A549 (cell line): ENCODE measurements at regions not wholly inside any gene's neighbourhood (a gene's known extent, or its start where the extent isn't known, plus 50 kb on each side); places are given as distances from the start of the nearest gene placed in this dataset.

Experiments
- ATAC-seq, 2 experiments: fragments of 200-7000 bp in 1 of 2; fragments of >200 bp in 1 of 2; cut with Nextera tagmentation in 1 of 2; cut with Tn5 transposase in 1 of 2; 3 replicates each; pipeline versions ENCODE4 v1.8.0 to v1.9.1; 2018 to 2020; ENCODE audit warnings: mild to moderate bottlenecking in 1 of 2, moderate library complexity in 1 of 2
- CTCF ChIA-PET: fragments of 300-600 bp; sonication (Branson Sonifier 250); formaldehyde crosslinking; extraction: SDS; loops from one replicate; lab custom pipeline; 2021; ENCODE audit warnings: antibody characterized with exemption, inconsistent platforms; lab: Yijun Ruan, JAX
- POLR2A ChIA-PET: fragments of 350-600 bp; formaldehyde crosslinking; extraction: SDS; loops from one replicate; lab custom pipeline; 2021; ENCODE audit warnings: antibody characterized with exemption, inconsistent platforms; lab: Yijun Ruan, JAX
- DNase-seq, 2 experiments: peaks; one replicate each; pipeline versions ENCODE4 v3.0.0 to v3.0.0-alpha.2; 2011 to 2016; ENCODE audit warnings: low read depth in 1 of 2, low spot score in 1 of 2
- FAIRE-seq: peaks from 2 replicates; lab custom pipeline; 2011; peaks lifted over from hg19 to GRCh38; lab: Jason Lieb, UNC
- H3K27ac ChIP-seq, 2 experiments: fragments of >200 bp; sonication (Bioruptor Twin); formaldehyde crosslinking; 3 replicates each; pipeline ENCODE4 v1.5.1; 2016 to 2017
- H3K4me1 ChIP-seq: fragments of >200 bp; sonication (Bioruptor Twin); formaldehyde crosslinking; 3 replicates; pipeline ENCODE4 v1.6.1; 2016
- H3K4me2 ChIP-seq: fragments of >200 bp; sonication (Bioruptor Twin); formaldehyde crosslinking; 3 replicates; pipeline ENCODE4 v1.6.1; 2016
- H3K4me3 ChIP-seq: fragments of >200 bp; sonication (Bioruptor Twin); formaldehyde crosslinking; 3 replicates; pipeline ENCODE4 v1.5.1; 2016
- H3K9me3 ChIP-seq: fragments of >200 bp; sonication (Bioruptor Twin); formaldehyde crosslinking; 3 replicates; pipeline ENCODE4 v1.6.1; 2016
- CBX8 ChIP-seq: fragments of 200-600 bp; sonication (generic); IDR thresholded peaks from 2 replicates; pipeline ENCODE4 v1.6.1; 2016
- EHF ChIP-seq: fragments of 250-450 bp; sonication (Bioruptor Pico); IDR thresholded peaks from 2 replicates; pipeline ENCODE4 v1.5.0; 2020; ENCODE audit warnings: mild to moderate bottlenecking
- EHMT2 ChIP-seq: fragments of 200-600 bp; sonication (generic); IDR thresholded peaks from 2 replicates; pipeline ENCODE4 v1.6.1; 2016; ENCODE audit warnings: antibody characterized with exemption, low read depth, mild to moderate bottlenecking, moderate library complexity
- ESRRA ChIP-seq: fragments of 150-350 bp; IDR thresholded peaks from 2 replicates; pipeline ENCODE4 v1.6.1; 2014; ENCODE audit warnings: mild to moderate bottlenecking, low read length, borderline replicate concordance
- HDAC2 ChIP-seq: fragments of 200-600 bp; sonication (generic); IDR thresholded peaks from 2 replicates; pipeline ENCODE4 v1.6.1; 2016
- JUN ChIP-seq, 2 experiments: fragments of >200 bp; sonication (Bioruptor Twin); formaldehyde crosslinking; IDR thresholded peaks; 2 replicates in 1 of 2; 3 replicates in 1 of 2; pipeline ENCODE4 v1.6.1; 2016 to 2017
- KDM5A ChIP-seq: fragments of 200-600 bp; sonication (generic); IDR thresholded peaks from 2 replicates; pipeline ENCODE4 v1.6.1; 2016; ENCODE audit warnings: antibody characterized with exemption, mild to moderate bottlenecking
- MAFK ChIP-seq: fragments of 450-650 bp; IDR thresholded peaks from 2 replicates; pipeline ENCODE4 v1.6.1; 2014; ENCODE audit not compliant: partially characterized antibody
- MYC ChIP-seq: IDR thresholded peaks from 2 replicates; pipeline ENCODE4 v1.6.1; 2012; ENCODE audit warnings: mild to moderate bottlenecking, inconsistent platforms, low read length, improper control_type of control experiment, borderline replicate concordance
- POLR2AphosphoS2 ChIP-seq: conservative IDR thresholded peaks from 2 replicates; pipeline ENCODE4 v1.6.1; 2012; ENCODE audit warnings: low read length, improper control_type of control experiment, inconsistent platforms
- RAD21 ChIP-seq, 2 experiments: fragments of >200 bp in 1 of 2; sonication (Bioruptor Twin) in 1 of 2; formaldehyde crosslinking in 1 of 2; IDR thresholded peaks in 1 of 2; conservative IDR thresholded peaks in 1 of 2; 2 replicates in 1 of 2; 3 replicates in 1 of 2; pipeline ENCODE4 v1.6.1; 2012 to 2018; ENCODE audit warnings: inconsistent platforms in 1 of 2
- RCOR1 ChIP-seq: fragments of 150-350 bp; IDR thresholded peaks from 2 replicates; pipeline ENCODE4 v1.6.1; 2014; ENCODE audit warnings: antibody characterized with exemption, low read length, low read depth
- RNF2 ChIP-seq: fragments of 200-600 bp; sonication (generic); IDR thresholded peaks from 2 replicates; pipeline ENCODE4 v1.6.1; 2016; ENCODE audit warnings: low read depth, mild to moderate bottlenecking, antibody characterized with exemption, moderate library complexity, borderline replicate concordance
- SMC3 ChIP-seq: fragments of >200 bp; sonication (Bioruptor Twin); formaldehyde crosslinking; IDR thresholded peaks from 3 replicates; pipeline ENCODE4 v1.6.1; 2018; ENCODE audit warnings: inconsistent platforms
- SREBF2 ChIP-seq: fragments of 450-650 bp; IDR thresholded peaks from 2 replicates; pipeline ENCODE4 v1.6.1; 2014; ENCODE audit warnings: mild to moderate bottlenecking, moderate library complexity
- TFCP2L1 ChIP-seq: fragments of 250-450 bp; sonication (Bioruptor Pico); IDR thresholded peaks from 2 replicates; pipeline ENCODE4 v1.5.0; 2021; ENCODE audit warnings: mild to moderate bottlenecking
- TP53 ChIP-seq: fragments of 250-450 bp; sonication (Bioruptor Pico); IDR thresholded peaks from 2 replicates; pipeline ENCODE4 v1.5.0; 2021; ENCODE audit warnings: mild to moderate bottlenecking, moderate library complexity
- ZSCAN20 ChIP-seq: fragments of 250-450 bp; sonication (Bioruptor Pico); IDR thresholded peaks from 2 replicates; pipeline ENCODE4 v1.8.0; 2022; ENCODE audit warnings: mild to moderate bottlenecking, moderate library complexity
- WGBS: methylation state at CpG from one replicate; pipeline ENCODE4 v1.1.6; 2017; ENCODE audit errors: missing lambda C conversion rate; 5-methylcytosine and 5-hydroxymethylcytosine counted together
- TF ChIP-seq, protein P1 (sequence below): IDR thresholded peaks from 2 replicates; pipeline ENCODE4 v1.6.1; 2012
- TF ChIP-seq, protein P2 (sequence below): fragments of 250-450 bp; sonication (Bioruptor Pico); IDR thresholded peaks from 2 replicates; pipeline ENCODE4 v1.5.0; 2021; ENCODE audit warnings: mild to moderate bottlenecking, moderate library complexity, borderline replicate concordance
- TF ChIP-seq, protein P3 (sequence below): fragments of 250-450 bp; sonication (Bioruptor Pico); IDR thresholded peaks from 2 replicates; pipeline ENCODE4 v1.5.0; 2020; ENCODE audit warnings: low read depth, mild to moderate bottlenecking, moderate library complexity
- TF ChIP-seq, protein P4 (sequence below): IDR thresholded peaks from 2 replicates; pipeline ENCODE4 v1.6.1; 2012; ENCODE audit warnings: low read depth, borderline replicate concordance

DNA sequence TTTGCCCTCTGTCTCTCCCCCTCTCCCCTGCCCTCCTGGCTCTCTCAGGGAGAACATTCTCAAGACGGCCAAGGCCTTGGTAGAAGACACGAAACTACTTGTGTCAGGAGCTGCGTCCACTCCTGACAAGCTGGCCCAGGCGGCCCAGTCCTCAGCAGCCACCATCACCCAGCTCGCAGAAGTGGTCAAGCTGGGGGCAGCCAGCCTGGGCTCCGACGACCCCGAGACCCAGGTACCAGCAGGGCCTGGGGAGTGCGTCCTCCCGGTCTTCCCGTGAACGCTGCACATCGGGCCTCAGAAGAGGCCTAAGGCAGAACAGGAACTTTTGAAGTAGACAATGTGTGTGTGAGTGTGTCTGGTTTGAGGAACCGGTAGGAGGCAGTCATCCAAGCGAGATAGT, 245.4 kb upstream of the TPM1 start:
- no peak for TF ChIP-seq RCOR1
- TF ChIP-seq RAD21 (conservative IDR thresholded peaks at IDR 0.05 in 1 of 2, IDR thresholded peaks at IDR 0.05 in 1 of 2) = no peak
- TF ChIP-seq POLR2AphosphoS2 = no peak
- TF ChIP-seq, protein P1, sequence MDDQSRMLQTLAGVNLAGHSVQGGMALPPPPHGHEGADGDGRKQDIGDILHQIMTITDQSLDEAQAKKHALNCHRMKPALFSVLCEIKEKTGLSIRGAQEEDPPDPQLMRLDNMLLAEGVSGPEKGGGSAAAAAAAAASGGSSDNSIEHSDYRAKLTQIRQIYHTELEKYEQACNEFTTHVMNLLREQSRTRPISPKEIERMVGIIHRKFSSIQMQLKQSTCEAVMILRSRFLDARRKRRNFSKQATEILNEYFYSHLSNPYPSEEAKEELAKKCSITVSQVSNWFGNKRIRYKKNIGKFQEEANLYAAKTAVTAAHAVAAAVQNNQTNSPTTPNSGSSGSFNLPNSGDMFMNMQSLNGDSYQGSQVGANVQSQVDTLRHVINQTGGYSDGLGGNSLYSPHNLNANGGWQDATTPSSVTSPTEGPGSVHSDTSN = no peak
- no peak for TF ChIP-seq ESRRA
- no peak for TF ChIP-seq JUN (IDR thresholded peaks at IDR 0.05)
- TF ChIP-seq, protein P2, sequence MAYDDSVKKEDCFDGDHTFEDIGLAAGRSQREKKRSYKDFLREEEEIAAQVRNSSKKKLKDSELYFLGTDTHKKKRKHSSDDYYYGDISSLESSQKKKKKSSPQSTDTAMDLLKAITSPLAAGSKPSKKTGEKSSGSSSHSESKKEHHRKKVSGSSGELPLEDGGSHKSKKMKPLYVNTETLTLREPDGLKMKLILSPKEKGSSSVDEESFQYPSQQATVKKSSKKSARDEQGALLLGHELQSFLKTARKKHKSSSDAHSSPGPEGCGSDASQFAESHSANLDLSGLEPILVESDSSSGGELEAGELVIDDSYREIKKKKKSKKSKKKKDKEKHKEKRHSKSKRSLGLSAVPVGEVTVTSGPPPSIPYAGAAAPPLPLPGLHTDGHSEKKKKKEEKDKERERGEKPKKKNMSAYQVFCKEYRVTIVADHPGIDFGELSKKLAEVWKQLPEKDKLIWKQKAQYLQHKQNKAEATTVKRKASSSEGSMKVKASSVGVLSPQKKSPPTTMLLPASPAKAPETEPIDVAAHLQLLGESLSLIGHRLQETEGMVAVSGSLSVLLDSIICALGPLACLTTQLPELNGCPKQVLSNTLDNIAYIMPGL (CRISPR knock-in tag) = no peak
- no peak for TF ChIP-seq MAFK
- TF ChIP-seq EHF (CRISPR knock-in tag) = no peak
- no peak for TF ChIP-seq EHMT2
- TF ChIP-seq TFCP2L1 (CRISPR knock-in tag) = no peak
- no peak for TF ChIP-seq RNF2
- no peak for TF ChIP-seq CBX8
- no peak for TF ChIP-seq SREBF2
- TF ChIP-seq HDAC2 = no peak
- TF ChIP-seq MYC = no peak
- no peak for TF ChIP-seq KDM5A
- ATAC-seq = no peak
- no peak for DNase-seq
- H3K27ac ChIP-seq = no peak overlapping the region
- H3K4me3 ChIP-seq = no peak overlapping the region
- ChIA-PET CTCF (interaction anchor here (2.1 to 6.9 kb wide), 2 partner anchors 10 to 251 kb away, joined by 6 to 25 read pairs; no protein-coding TSS in a partner anchor), POLR2A (no interaction called here)
- no peak for FAIRE-seq
- no peaks in the 10 kb centered on the region for H3K9me3 ChIP-seq
- no peak overlapping the region for H3K4me2 ChIP-seq
- peaks cover 2% of the 10 kb centered on the region; the same call in 1 of the 3 replicates for H3K4me1 ChIP-seq
- 97% methylated on average over 14 of the region's 15 CpGs for WGBS

DNA sequence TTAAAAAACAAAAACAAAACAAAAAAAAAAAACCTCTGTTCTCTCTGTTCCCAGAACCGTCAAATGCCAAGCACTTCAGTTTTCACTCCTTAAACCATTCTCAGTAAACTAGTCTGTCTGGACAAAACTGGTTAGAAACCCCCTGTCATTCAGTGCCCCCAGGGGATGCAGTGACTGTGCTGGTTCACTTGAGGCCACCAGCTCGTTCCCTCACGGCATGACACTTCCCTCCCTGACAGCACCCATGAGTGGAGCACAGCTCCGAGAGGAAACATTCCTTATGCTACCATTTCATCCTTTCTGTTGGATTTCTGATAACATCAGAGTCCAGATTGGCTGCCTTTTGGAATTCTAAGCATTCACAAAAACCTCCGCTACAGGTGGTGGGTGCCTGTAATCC, 244.0 kb upstream of the TPM1 start:
- POLR2A ChIA-PET = no interaction called here
- CTCF ChIA-PET = interaction anchor here (1.0 to 6.9 kb wide), 5 partner anchors 10 to 249 kb away, joined by 3 to 25 read pairs (median 6); no protein-coding TSS in a partner anchor

More for the DNA sequence above, 244.0 kb upstream of the TPM1 start:
- ATAC-seq = no peak
- WGBS = 92% methylated on average over 5 of the region's 5 CpGs
- Histone ChIP-seq H3K4me2 (no peak overlapping the region), H3K9me3 (no peaks in the 10 kb centered on the region), H3K4me3 (no peak overlapping the region), H3K4me1 (no peaks in the 10 kb centered on the region), H3K27ac (no peak overlapping the region)
- no peak for FAIRE-seq
- DNase-seq = no peak
- TF ChIP-seq ZSCAN20 = no peak
- TF ChIP-seq, protein P3, sequence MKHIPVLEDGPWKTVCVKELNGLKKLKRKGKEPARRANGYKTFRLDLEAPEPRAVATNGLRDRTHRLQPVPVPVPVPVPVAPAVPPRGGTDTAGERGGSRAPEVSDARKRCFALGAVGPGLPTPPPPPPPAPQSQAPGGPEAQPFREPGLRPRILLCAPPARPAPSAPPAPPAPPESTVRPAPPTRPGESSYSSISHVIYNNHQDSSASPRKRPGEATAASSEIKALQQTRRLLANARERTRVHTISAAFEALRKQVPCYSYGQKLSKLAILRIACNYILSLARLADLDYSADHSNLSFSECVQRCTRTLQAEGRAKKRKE (CRISPR knock-in tag) = no peak
- no peak for TF ChIP-seq SMC3
- TF ChIP-seq KDM5A = no peak
- no peak for TF ChIP-seq JUN (IDR thresholded peaks at IDR 0.05)
- no peak for TF ChIP-seq TP53 (CRISPR knock-in tag)
- TF ChIP-seq MYC = no peak
- TF ChIP-seq, protein P4, sequence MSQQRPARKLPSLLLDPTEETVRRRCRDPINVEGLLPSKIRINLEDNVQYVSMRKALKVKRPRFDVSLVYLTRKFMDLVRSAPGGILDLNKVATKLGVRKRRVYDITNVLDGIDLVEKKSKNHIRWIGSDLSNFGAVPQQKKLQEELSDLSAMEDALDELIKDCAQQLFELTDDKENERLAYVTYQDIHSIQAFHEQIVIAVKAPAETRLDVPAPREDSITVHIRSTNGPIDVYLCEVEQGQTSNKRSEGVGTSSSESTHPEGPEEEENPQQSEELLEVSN = no peak
